Thyroid gland (tissue), 4 donors: ENCODE measurements at regions not wholly inside any gene's neighbourhood (a gene's known extent, or its start where the extent isn't known, plus 50 kb on each side); places are given as distances from the start of the nearest gene placed in this dataset.

ENCODE experiments used
- DNase-seq, 2 donors: peaks; one replicate each; pipeline ENCODE4 v3.0.0-alpha.2; 2019
- H3K27ac ChIP-seq, 3 donors: fragments of 200-600 bp; sonication (generic); 1 replicate in 2 of 3; 2 replicates in 1 of 3; pipeline ENCODE4 v1.5.1; 2016 to 2019; ENCODE audit warnings: mild to moderate bottlenecking in 1 of 3, moderate library complexity in 1 of 3
- H3K27me3 ChIP-seq: fragments of 200-600 bp; sonication (generic); one replicate; pipeline ENCODE4 v1.5.1; 2019
- H3K36me3 ChIP-seq, 2 donors: fragments of 200-600 bp; sonication (generic); one replicate each; pipeline ENCODE4 v1.5.1; 2016 to 2019
- H3K4me1 ChIP-seq, 2 donors: fragments of 200-600 bp; sonication (generic); one replicate each; pipeline ENCODE4 v1.5.1; 2017 to 2019
- H3K4me3 ChIP-seq, 3 donors: fragments of 200-600 bp; sonication (generic); replicated peaks in 1 of 3; 1 replicate in 2 of 3; 2 replicates in 1 of 3; pipeline ENCODE4 v1.5.1; 2016; ENCODE audit warnings: mild to moderate bottlenecking in 1 of 3
- H3K9me3 ChIP-seq: fragments of 200-600 bp; sonication (generic); one replicate; pipeline ENCODE4 v1.5.1; 2017
- POLR2A ChIP-seq, 2 donors: fragments of 450-650 bp; IDR thresholded peaks; one replicate each; pipeline ENCODE4 v1.6.1; 2017; ENCODE audit warnings: antibody characterized with exemption in 2 of 2, mild to moderate bottlenecking in 2 of 2, moderate library complexity in 1 of 2
- WGBS, 2 donors: methylation state at CpG; one replicate each; pipeline ENCODE4 v1.1.5; 2017; 5-methylcytosine and 5-hydroxymethylcytosine counted together
- intact Hi-C: fragments of 100-400 bp; cut with DNase I; formaldehyde crosslinking; loops from one replicate; pipeline ENCODE4 v1.15.1; 2023
- TF ChIP-seq, protein P1 (sequence below), 6 experiments: fragments of 200-600 bp in 3 of 6; fragments of 450-650 bp in 3 of 6; sonication (generic) in 3 of 6; IDR thresholded peaks; one replicate each; pipeline ENCODE4 v1.5.1; 2016 to 2019; ENCODE audit warnings: antibody characterized with exemption in 6 of 6, mild to moderate bottlenecking in 2 of 6, inconsistent platforms in 1 of 6, moderate library complexity in 1 of 6

DNA sequence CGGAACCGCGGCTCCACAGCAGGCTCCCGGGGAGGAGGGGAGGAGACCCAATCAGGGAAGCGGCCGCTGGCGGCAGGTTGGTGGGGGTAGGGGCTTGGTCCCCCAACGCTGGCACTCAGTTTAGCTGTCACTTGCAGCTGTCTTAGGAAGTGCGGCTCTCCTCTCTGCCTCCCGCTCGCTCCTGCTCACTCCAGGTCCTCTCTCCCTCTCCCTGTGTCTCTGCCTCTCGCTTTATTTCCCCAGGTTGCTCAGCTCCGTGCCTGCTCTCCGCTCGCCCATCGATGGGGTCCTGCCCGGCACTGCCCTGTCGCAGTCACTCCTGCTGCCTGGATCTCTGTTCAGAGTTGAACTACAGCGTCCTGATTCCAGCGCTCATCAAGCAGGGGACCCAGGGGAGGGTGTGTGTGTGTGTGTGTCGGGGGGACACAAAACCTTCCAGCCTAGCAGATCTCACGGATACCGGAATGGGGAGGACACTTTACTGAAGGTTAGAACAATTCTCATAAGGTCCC is 145.6 kb downstream of the ENGASE start:
- intact Hi-C loops: no loop called here

DNA sequence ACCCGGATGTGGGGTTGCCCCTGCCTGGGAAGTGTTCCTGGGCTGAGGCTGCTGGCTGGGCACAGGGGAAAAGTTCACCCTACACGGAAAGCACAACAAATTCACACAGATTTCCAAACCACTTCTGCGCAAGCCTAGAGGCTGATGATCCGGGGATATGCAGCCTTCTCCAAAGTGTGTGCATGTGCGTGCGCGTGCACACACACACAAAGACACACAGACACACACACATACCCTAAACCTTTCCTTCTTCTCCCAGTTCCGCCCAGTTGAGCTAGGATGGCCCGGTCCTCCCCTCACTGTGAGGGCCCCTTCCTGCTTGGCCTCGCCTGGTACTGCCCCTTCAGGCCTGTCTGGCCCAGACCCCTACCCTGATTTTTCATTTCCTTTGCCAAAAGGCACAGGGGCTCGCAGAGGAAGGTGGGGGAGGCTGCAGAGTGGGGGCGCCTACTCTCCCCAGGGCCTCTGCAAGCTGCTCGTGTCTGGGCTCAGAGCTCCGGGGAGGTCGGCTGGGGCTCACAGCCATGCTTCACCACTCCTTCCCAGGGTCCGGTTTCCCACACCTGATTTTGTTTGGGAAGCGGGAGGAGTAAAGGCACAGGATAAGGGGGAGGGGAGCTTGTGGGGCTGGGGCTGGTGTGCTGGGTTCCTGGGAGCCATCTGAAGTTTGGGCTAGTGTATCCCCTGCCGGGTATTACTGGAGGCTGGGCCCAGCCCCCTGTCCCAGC is 144.7 kb downstream of the ENGASE start:
- Histone ChIP-seq H3K4me1 (no peaks in the 10 kb centered on the region), H3K9me3 (no peaks in the 10 kb centered on the region), H3K27me3 (peaks cover 4% of the 10 kb centered on the region), H3K4me3 (no peak overlapping the region), H3K27ac (no peak overlapping the region), H3K36me3 (no peaks in the 10 kb centered on the region)
- TF ChIP-seq POLR2A (IDR thresholded peaks at IDR 0.05): no peak
- TF ChIP-seq, protein P1, sequence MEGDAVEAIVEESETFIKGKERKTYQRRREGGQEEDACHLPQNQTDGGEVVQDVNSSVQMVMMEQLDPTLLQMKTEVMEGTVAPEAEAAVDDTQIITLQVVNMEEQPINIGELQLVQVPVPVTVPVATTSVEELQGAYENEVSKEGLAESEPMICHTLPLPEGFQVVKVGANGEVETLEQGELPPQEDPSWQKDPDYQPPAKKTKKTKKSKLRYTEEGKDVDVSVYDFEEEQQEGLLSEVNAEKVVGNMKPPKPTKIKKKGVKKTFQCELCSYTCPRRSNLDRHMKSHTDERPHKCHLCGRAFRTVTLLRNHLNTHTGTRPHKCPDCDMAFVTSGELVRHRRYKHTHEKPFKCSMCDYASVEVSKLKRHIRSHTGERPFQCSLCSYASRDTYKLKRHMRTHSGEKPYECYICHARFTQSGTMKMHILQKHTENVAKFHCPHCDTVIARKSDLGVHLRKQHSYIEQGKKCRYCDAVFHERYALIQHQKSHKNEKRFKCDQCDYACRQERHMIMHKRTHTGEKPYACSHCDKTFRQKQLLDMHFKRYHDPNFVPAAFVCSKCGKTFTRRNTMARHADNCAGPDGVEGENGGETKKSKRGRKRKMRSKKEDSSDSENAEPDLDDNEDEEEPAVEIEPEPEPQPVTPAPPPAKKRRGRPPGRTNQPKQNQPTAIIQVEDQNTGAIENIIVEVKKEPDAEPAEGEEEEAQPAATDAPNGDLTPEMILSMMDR (IDR thresholded peaks at IDR 0.05): no peak
- no peak for DNase-seq
- WGBS, 2 donors: 76 to 83% methylated on average over 13 to 16 of the region's 18 CpGs
- intact Hi-C loops: no loop called here

More for the DNA sequence above, 145.6 kb downstream of the ENGASE start:
- Histone ChIP-seq H3K27ac (no peak overlapping the region), H3K36me3 (no peaks in the 10 kb centered on the region), H3K9me3 (no peaks in the 10 kb centered on the region), H3K4me1 (no peaks in the 10 kb centered on the region), H3K27me3 (peaks cover 4% of the 10 kb centered on the region), H3K4me3 (no peak overlapping the region)
- WGBS, 2 donors: 8% methylated on average over 14 to 22 of the region's 23 CpGs
- TF ChIP-seq POLR2A (IDR thresholded peaks at IDR 0.05): no peak
- TF ChIP-seq, protein P1 (IDR thresholded peaks at IDR 0.05): no peak
- DNase-seq: no peak

DNA sequence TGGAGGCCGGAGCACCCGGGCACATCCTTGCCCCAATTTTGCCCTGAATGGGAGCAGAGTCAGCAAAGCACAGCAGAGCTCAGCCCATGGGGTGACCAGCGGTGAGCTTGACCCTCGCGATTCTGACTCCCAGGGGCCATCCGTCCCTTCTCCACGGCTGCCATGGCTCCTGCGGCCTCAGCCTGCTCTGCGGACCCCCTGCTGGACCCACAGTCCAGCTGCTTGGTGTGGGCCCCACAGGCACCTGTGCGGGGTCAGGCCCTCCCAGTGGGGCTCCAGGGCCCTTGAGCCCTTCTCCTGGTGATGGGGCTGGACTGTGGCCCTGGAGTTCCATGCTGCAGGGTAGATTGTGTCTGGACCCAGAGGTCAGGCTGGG is 144.2 kb downstream of the ENGASE start:
- TF ChIP-seq, protein P1 (IDR thresholded peaks at IDR 0.05): no peak
- peaks cover 4% of the 10 kb centered on the region for H3K27me3 ChIP-seq
- intact Hi-C loops: no loop called here

DNA sequence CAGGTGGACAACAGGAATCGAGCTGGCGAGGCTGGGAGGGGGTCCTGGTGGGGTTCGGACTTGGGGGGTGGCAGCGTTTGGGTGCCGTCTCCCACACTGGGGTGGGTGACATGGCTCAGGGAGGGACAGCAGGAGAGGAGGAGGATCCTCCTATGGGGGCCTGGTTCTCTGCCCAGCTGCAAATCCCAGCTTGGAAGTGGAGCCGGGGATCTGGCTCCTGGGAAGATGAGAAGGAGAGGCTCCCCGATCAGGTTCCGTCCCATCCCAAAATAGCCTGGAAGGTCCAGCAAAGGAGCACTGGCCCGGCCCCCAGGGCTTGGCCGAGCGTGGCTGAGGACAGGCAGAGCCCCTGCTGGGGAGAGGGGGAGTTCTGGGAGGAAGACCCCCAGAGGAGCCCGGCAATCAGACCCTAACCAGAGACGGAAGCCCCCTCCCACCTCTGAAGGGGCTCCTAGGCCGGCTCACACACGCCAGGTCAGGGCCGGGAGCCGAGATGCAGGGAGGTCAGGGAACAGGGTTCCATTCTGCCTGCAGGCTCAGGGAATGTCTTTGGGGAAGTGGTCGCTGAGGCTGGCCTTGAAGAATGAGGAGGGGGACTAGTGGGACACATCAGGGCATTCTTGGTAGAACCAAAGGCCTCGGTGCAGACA is 143.7 kb downstream of the ENGASE start:
- TF ChIP-seq, protein P1 (IDR thresholded peaks at IDR 0.05): no peak
- no peak for TF ChIP-seq POLR2A (IDR thresholded peaks at IDR 0.05)
- no peak for DNase-seq
- H3K4me1 ChIP-seq: no peaks in the 10 kb centered on the region
- no peak overlapping the region for H3K4me3 ChIP-seq
- H3K9me3 ChIP-seq: no peaks in the 10 kb centered on the region
- no peaks in the 10 kb centered on the region for H3K36me3 ChIP-seq
- intact Hi-C loops: no loop called here
- peaks cover 4% of the 10 kb centered on the region for H3K27me3 ChIP-seq
- H3K27ac ChIP-seq: no peak overlapping the region
- WGBS, 2 donors: 80 to 83% methylated on average over 11 to 14 of the region's 19 CpGs

More for the DNA sequence above, 144.2 kb downstream of the ENGASE start:
- Histone ChIP-seq H3K4me1 (no peaks in the 10 kb centered on the region), H3K4me3 (no peak overlapping the region), H3K36me3 (no peaks in the 10 kb centered on the region), H3K27ac (no peak overlapping the region), H3K9me3 (no peaks in the 10 kb centered on the region)
- WGBS, 2 donors: 86 to 89% methylated on average over 5 to 8 of the region's 10 CpGs
- no peak for DNase-seq
